HUES6 (cell line): ENCODE measurements at regions not wholly inside any gene's neighbourhood (a gene's known extent, or its start where the extent isn't known, plus 50 kb on each side); places are given as distances from the start of the nearest gene placed in this dataset.

ENCODE experiments used
- H3K27ac ChIP-seq: 2 replicates; pipeline ENCODE4 v1.7.0; 2013; ENCODE audit warnings: low read depth, mild to moderate bottlenecking, low read length, inconsistent platforms
- H3K27me3 ChIP-seq: 2 replicates; pipeline ENCODE4 v1.6.1; 2013; ENCODE audit warnings: low read length; ENCODE audit not compliant: control insufficient read depth, insufficient read depth
- H3K36me3 ChIP-seq: 2 replicates; pipeline ENCODE4 v1.6.1; 2013; ENCODE audit warnings: low read length; ENCODE audit not compliant: control insufficient read depth, insufficient read depth
- H3K4me1 ChIP-seq: 2 replicates; pipeline ENCODE4 v1.6.1; 2013; ENCODE audit warnings: low read length; ENCODE audit not compliant: control insufficient read depth, insufficient read depth
- H3K4me3 ChIP-seq: 2 replicates; pipeline ENCODE4 v1.5.1; 2013; ENCODE audit warnings: low read depth, low read length
- H3K9ac ChIP-seq: one replicate; pipeline ENCODE4 v1.6.1; 2013; ENCODE audit warnings: mild to moderate bottlenecking, low read length
- H3K9me3 ChIP-seq: 2 replicates; pipeline ENCODE4 v1.6.1; 2013; ENCODE audit warnings: low read depth, low read length; ENCODE audit not compliant: control insufficient read depth, insufficient read depth

GRCh38 chr9:109574061-109574882 is 76.2 kb upstream of the PTPN3 start:
- no peaks in the 10 kb centered on the region for H3K36me3 ChIP-seq
- H3K27ac ChIP-seq = no peak overlapping the region
- no peaks in the 10 kb centered on the region for H3K4me1 ChIP-seq
- H3K9me3 ChIP-seq = no peaks in the 10 kb centered on the region
- no peak overlapping the region for H3K9ac ChIP-seq
- H3K27me3 ChIP-seq = no peaks in the 10 kb centered on the region
- H3K4me3 ChIP-seq = no peak overlapping the region

GRCh38 chr9:109576762-109577161 is 78.7 kb upstream of the PTPN3 start:
- H3K27ac ChIP-seq = no peak overlapping the region
- H3K4me3 ChIP-seq = no peak overlapping the region
- H3K9ac ChIP-seq = no peak overlapping the region
- H3K4me1 ChIP-seq = no peaks in the 10 kb centered on the region
- H3K9me3 ChIP-seq = no peaks in the 10 kb centered on the region
- no peaks in the 10 kb centered on the region for H3K27me3 ChIP-seq
- H3K36me3 ChIP-seq = no peaks in the 10 kb centered on the region

GRCh38 chr9:109579191-109579948 is 81.3 kb upstream of the PTPN3 start:
- Histone ChIP-seq H3K4me3 (no peak overlapping the region), H3K27ac (no peak overlapping the region), H3K9ac (no peak overlapping the region), H3K4me1 (no peaks in the 10 kb centered on the region), H3K36me3 (no peaks in the 10 kb centered on the region), H3K27me3 (no peaks in the 10 kb centered on the region), H3K9me3 (no peaks in the 10 kb centered on the region)

GRCh38 chr9:109582386-109582785 is 84.3 kb upstream of the PTPN3 start:
- Histone ChIP-seq H3K4me3 (no peak overlapping the region), H3K36me3 (no peaks in the 10 kb centered on the region), H3K9me3 (no peaks in the 10 kb centered on the region), H3K27ac (no peak overlapping the region), H3K27me3 (no peaks in the 10 kb centered on the region), H3K9ac (no peak overlapping the region), H3K4me1 (no peaks in the 10 kb centered on the region)

- no peaks in the 10 kb centered on the region for H3K27me3 ChIP-seq
- H3K9ac ChIP-seq = no peak overlapping the region
- no peak overlapping the region for H3K27ac ChIP-seq
- H3K36me3 ChIP-seq = no peaks in the 10 kb centered on the region
- no peaks in the 10 kb centered on the region for H3K4me1 ChIP-seq
- H3K9me3 ChIP-seq = no peaks in the 10 kb centered on the region
- no peak overlapping the region for H3K4me3 ChIP-seq
Measured at GRCh38 chr9:109584205-109584604, 86.1 kb upstream of the PTPN3 start.

- H3K36me3 ChIP-seq = no peaks in the 10 kb centered on the region
- H3K9me3 ChIP-seq = no peaks in the 10 kb centered on the region; the same call in 1 of the 2 replicates
- H3K4me1 ChIP-seq = no peaks in the 10 kb centered on the region
- H3K27me3 ChIP-seq = no peaks in the 10 kb centered on the region
- no peak overlapping the region for H3K9ac ChIP-seq
- H3K27ac ChIP-seq = no peak overlapping the region
- no peak overlapping the region for H3K4me3 ChIP-seq
Measured at GRCh38 chr9:109585796-109586195, 87.7 kb upstream of the PTPN3 start.

GRCh38 chr9:109586993-109587392 is 88.9 kb upstream of the PTPN3 start:
- Histone ChIP-seq H3K36me3 (no peaks in the 10 kb centered on the region), H3K27me3 (no peaks in the 10 kb centered on the region)

GRCh38 chr9:109588415-109588814 is 90.3 kb upstream of the PTPN3 start:
- Histone ChIP-seq H3K4me3 (no peak overlapping the region), H3K9me3 (no peaks in the 10 kb centered on the region; the same call in 1 of the 2 replicates), H3K4me1 (no peaks in the 10 kb centered on the region), H3K27ac (no peak overlapping the region), H3K9ac (no peak overlapping the region), H3K36me3 (no peaks in the 10 kb centered on the region), H3K27me3 (no peaks in the 10 kb centered on the region)

More at GRCh38 chr9:109586993-109587392, 88.9 kb upstream of the PTPN3 start:
- no peak overlapping the region for H3K27ac ChIP-seq
- no peaks in the 10 kb centered on the region; the same call in 1 of the 2 replicates for H3K9me3 ChIP-seq
- no peaks in the 10 kb centered on the region for H3K4me1 ChIP-seq
- no peak overlapping the region for H3K4me3 ChIP-seq
- H3K9ac ChIP-seq = no peak overlapping the region

- no peaks in the 10 kb centered on the region for H3K4me1 ChIP-seq
- no peaks in the 10 kb centered on the region for H3K36me3 ChIP-seq
- H3K9me3 ChIP-seq = no peaks in the 10 kb centered on the region; the same call in 1 of the 2 replicates
- no peak overlapping the region for H3K4me3 ChIP-seq
- no peak overlapping the region for H3K27ac ChIP-seq
- no peaks in the 10 kb centered on the region for H3K27me3 ChIP-seq
- no peak overlapping the region for H3K9ac ChIP-seq
Measured at GRCh38 chr9:109590966-109591365, 92.9 kb upstream of the PTPN3 start.

GRCh38 chr9:109591691-109592090 is 93.6 kb upstream of the PTPN3 start:
- no peak overlapping the region for H3K27ac ChIP-seq
- H3K4me3 ChIP-seq = no peak overlapping the region
- no peaks in the 10 kb centered on the region for H3K27me3 ChIP-seq
- H3K4me1 ChIP-seq = no peaks in the 10 kb centered on the region
- H3K9ac ChIP-seq = no peak overlapping the region
- H3K36me3 ChIP-seq = no peaks in the 10 kb centered on the region
- H3K9me3 ChIP-seq = no peaks in the 10 kb centered on the region; the same call in 1 of the 2 replicates

- H3K36me3 ChIP-seq = no peaks in the 10 kb centered on the region
- no peak overlapping the region for H3K4me3 ChIP-seq
- no peak overlapping the region for H3K27ac ChIP-seq
- no peaks in the 10 kb centered on the region for H3K27me3 ChIP-seq
- no peaks in the 10 kb centered on the region for H3K4me1 ChIP-seq
- no peaks in the 10 kb centered on the region; the same call in 1 of the 2 replicates for H3K9me3 ChIP-seq
- no peak overlapping the region for H3K9ac ChIP-seq
Measured at GRCh38 chr9:109593612-109594011, 95.5 kb upstream of the PTPN3 start.
